Epithelial cell of prostate (primary cell): ENCODE measurements at regions not wholly inside any gene's neighbourhood (a gene's known extent, or its start where the extent isn't known, plus 50 kb on each side); places are given as distances from the start of the nearest gene placed in this dataset.
"Not testable (repeated sequence)": the region's sequence is repeated elsewhere in the genome, so short reads cannot be mapped to it uniquely, and the experiment has no call there.

Experiments used
- DNase-seq: peaks from one replicate; pipeline ENCODE4 v3.0.0-alpha.2; 2011; ENCODE audit warnings: low read depth, low spot score
- H3K27ac ChIP-seq: fragments of 450-650 bp; 2 replicates; pipeline ENCODE4 v1.5.1; 2017; ENCODE audit warnings: mild to moderate bottlenecking

DNA sequence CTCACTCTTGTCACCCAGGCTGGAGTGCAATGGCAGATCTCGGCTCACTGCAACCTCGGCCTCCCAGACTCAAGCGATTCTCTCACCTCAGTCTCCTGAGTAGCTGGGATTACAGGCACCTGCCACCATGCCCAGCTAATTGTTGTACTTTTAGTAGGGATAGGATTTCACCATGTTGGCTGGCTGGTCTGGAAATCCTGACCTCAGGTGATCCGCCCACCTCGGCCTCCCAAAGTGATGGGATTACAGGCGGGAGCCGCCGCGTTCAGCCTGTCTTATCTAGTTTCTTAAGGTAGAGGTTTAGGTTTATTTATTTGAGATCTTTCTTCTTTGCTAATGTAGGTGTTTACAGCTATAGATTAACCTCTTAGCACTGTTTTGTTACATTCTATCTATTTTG lies 708.8 kb downstream of the ZNF385D start:
- H3K27ac ChIP-seq = no peak overlapping the region
- DNase-seq = no peak

DNA sequence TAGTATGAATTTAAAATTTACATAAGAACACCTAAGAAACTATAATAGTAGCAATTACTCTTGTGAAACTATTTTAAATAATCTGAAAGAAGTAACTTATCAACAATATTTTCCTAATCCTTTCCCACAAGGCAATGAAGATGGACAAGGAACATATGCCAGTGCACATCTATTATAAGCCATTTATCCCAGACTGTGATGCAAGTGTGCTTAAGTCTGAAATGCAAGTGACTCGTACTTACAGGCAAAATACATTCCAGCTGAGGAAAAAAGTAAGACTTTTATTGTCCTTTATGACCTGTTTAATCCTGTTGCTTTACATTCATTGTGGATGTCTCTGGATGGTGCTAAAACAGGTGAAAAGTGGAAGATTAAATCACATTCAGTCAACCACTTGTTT lies 709.4 kb downstream of the ZNF385D start:
- no peak for DNase-seq
- no peak overlapping the region for H3K27ac ChIP-seq

GRCh38 chr3:21036888-21037287 lies 714.1 kb downstream of the ZNF385D start:
- no peak for DNase-seq
- no peak overlapping the region for H3K27ac ChIP-seq

- no peak overlapping the region for H3K27ac ChIP-seq
- no peak for DNase-seq
Measured at GRCh38 chr3:21028412-21028811, 722.6 kb downstream of the ZNF385D start.

- no peak overlapping the region for H3K27ac ChIP-seq
- no peak for DNase-seq
Measured at GRCh38 chr3:21024563-21024962, 726.4 kb downstream of the ZNF385D start.

- H3K27ac ChIP-seq = no peak overlapping the region
- no peak for DNase-seq
Measured at GRCh38 chr3:21020681-21021080, 730.3 kb downstream of the ZNF385D start.

- H3K27ac ChIP-seq = no peak overlapping the region
- DNase-seq = no peak
Measured at GRCh38 chr3:21020043-21020442, 731.0 kb downstream of the ZNF385D start.

GRCh38 chr3:21017115-21017852 lies 733.7 kb downstream of the ZNF385D start:
- H3K27ac ChIP-seq = peak overlapping the region; percentile 23
- DNase-seq = peak; percentile 46

DNA sequence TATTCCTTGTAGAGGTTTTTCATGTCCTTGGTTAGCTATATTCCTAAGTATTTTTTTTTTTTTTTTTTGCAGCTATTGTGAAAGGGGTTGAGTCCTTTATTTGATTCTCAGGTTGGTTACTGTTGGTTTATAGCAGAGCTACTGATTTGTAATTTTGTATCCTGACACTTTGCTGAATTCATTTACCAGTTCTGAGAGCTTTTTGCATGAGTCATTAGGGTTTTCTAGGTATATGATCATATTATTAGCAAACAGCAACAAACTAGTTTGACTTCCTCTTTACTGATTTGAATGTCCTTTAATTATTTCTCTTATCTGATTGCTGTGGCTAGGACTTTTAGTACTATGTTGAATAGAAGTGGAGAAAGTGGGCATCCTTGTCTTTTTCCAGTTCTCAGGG lies 737.4 kb downstream of the ZNF385D start:
- no peak overlapping the region for H3K27ac ChIP-seq
- no peak for DNase-seq

DNA sequence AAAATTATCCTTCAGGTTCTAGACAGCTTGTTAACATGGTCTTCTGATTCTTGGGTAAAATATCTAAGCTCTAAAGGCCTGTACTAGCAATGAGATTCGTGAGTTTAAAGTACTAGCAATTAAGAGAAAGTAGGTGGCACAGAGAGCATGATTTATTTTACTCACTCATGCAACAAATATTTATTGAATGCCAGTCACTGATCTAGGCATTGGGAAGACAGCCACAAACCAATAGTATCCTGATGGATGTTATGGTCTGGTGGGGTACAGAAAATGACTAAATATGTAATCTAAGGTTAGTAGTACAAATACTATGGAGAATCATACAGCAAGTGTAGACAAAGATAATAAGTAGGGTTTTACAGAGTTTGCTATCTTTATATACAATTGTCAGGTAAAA lies 751.3 kb downstream of the ZNF385D start:
- DNase-seq = no peak
- H3K27ac ChIP-seq = no peak overlapping the region

DNA sequence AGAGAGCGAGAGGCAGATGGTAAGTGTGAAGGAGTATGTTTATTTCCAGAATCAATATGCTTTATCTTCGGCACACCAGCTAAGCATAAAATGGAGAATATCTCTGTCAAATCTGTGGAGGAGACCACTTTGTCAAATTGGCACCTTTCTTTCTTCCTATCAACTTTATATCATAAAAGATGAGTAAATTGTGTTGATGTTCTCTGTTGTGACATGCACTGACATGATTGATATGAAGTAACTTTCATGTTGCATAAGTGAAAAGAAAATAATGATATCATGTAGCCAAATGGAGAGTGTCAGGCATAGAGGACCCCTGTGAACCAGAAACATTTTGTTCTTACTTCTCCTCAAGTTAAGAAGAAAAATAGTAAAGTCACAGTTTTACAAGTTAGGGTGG lies 753.8 kb downstream of the ZNF385D start:
- no peak for DNase-seq

DNA sequence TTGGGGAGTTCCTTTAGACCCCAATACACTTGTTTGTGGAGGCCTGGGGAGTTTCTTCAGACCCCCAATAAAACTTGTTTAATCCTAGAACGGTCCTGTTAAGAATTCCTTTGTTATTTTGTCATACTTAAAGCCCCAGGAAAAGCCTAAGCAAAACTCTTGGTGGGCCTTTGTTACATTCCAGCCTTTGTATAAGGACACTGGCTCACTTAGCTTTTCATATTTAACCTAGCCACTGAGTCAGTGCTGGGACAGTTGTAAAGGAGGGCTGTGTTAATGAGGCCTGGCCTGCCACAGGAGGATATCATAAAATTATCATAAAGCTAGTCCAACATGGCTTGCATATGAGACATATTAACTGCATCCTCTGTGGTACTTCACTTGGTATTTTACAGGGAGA lies 760.1 kb downstream of the ZNF385D start:
- no peak overlapping the region for H3K27ac ChIP-seq
- DNase-seq = no peak

More for the DNA sequence above, 753.8 kb downstream of the ZNF385D start:
- no peak overlapping the region for H3K27ac ChIP-seq

DNA sequence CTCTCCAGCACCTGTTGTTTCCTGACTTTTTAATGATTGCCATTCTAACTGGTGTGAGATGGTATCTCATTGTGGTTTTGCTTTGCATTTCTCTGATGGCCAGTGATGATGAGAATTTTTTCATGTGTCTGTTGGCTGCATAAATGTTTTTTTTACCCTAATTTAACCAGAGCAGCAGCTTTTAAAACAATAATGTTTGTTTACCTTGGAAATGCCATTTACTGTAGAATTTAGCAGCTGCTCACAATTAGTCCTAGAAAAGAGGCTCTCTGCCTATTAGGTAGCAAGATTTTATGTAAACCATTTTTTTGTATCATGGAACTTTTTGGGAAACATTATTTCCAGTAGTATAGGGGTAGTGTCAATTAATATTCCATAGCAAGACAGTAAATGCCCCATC lies 761.4 kb downstream of the ZNF385D start:
- H3K27ac ChIP-seq, DNase-seq: not testable (repeated sequence)

DNA sequence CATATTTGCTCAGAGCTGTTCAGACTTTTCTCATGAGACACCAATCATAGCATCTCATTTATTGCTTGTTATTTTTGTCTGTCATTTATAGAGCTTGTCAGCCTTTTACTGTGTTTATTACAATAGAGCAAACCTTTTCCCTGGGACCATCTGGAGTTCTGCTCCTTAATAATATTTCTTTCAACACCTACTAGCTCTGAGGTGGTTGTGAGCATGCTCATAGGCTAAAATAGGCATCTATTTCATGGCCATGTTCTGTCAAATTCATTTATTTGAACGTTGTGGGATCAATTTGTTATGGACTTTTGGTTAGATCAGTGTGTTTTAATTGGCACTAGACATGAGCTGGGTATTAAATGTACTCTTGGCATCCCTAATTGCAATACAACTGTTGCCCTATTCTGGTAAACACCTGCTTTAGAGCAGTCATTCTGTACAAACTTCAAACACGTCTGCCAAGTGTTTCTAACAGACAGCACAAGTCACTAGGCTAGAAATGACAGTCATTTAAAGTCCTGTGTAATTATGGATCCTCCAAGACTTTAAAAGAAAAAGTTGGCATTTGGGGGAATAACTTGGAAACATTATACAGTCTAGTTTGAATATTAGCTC lies 766.3 kb downstream of the ZNF385D start:
- H3K27ac ChIP-seq = no peak overlapping the region
- DNase-seq = no peak

- DNase-seq = no peak
Measured at GRCh38 chr3:20975188-20975651, 775.8 kb downstream of the ZNF385D start.

GRCh38 chr3:20974396-20974795 lies 776.6 kb downstream of the ZNF385D start:
- DNase-seq = no peak
- no peak overlapping the region for H3K27ac ChIP-seq

More at GRCh38 chr3:20975188-20975651, 775.8 kb downstream of the ZNF385D start:
- H3K27ac ChIP-seq = no peak overlapping the region

DNA sequence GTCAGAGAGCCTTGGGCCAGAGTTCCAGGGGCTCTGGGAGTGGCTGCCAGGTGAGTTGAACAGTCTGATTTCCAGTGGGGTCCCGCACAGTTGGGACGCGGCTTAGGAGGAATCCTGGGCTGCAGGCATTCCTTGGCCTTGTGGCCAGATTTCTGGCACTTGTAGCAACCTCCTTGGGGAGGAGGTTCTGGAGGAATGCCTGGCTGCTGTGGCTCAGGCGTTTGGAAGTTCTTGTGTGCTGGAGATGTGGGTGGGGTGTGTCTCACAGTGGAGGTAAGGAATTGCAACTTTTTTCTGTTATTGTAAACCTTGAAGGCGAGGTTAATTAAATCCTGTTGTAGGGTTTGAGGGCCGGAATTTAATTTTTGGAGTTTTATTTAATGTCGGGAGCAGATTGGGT lies 780.2 kb downstream of the ZNF385D start:
- not testable (repeated sequence) for DNase-seq, H3K27ac ChIP-seq

DNA sequence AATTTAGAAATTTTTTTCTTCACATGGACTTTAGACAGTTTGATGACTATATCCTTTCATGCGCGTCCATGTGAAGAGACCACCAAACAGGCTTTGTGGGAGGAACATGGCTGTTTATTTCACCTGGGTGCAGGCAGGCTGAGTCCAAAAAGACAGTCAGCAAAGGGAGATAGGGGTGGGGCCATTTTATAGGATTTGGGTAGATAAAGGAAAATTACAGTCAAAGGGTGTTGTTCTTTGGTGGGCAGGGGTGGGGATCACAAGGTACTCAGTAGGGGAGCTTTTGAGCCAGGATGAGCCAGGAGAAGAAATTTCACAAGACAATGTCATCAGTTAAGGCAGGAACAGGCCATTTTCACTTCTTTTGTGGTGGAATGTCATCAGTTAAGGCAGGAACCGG lies 781.5 kb upstream of the SGO1 start:
- not testable (repeated sequence) for DNase-seq, H3K27ac ChIP-seq

DNA sequence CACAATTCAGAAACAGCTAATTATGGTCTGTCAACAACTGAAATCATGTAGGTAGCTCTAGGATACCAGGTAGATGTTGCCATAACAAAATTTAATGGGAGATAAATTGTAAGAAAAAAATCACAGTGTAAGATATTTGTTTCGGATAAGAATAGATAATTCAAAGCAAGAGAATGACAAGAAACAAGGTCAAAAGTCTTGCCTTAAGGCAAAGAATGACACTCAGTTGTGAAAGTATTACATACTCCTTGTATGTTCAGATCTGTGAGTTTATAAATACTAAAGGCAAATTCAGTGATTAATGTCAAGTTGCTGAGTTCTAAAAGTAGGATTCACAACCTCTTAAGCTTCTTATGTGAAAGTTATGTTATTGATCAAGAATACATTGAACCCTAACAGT lies 772.2 kb upstream of the SGO1 start:
- no peak overlapping the region for H3K27ac ChIP-seq
- DNase-seq = no peak

- DNase-seq = no peak
- H3K27ac ChIP-seq = no peak overlapping the region
Measured at GRCh38 chr3:20945892-20946291, 759.9 kb upstream of the SGO1 start.

- DNase-seq = peak; percentile 39
- H3K27ac ChIP-seq = peak overlapping the region; percentile 43
Measured at GRCh38 chr3:20935791-20936190, 749.8 kb upstream of the SGO1 start.

- H3K27ac ChIP-seq = no peak overlapping the region
- no peak for DNase-seq
Measured at GRCh38 chr3:20931834-20932233, 745.8 kb upstream of the SGO1 start.
